Endothelial cell of umbilical vein (primary cell): ENCODE measurements at regions not wholly inside any gene's neighbourhood (a gene's known extent, or its start where the extent isn't known, plus 50 kb on each side); places are given as distances from the start of the nearest gene placed in this dataset.

ENCODE experiments used
- BruUV-seq: library from RNA; stranded (reverse); fragments of 400-500 nt; replicated peaks from 2 replicates; lab custom pipeline; 2021; lab: Mats Ljungman, UMichigan
- CTCF ChIA-PET: fragments of 300-600, 350-600 bp; sonication (Branson Sonifier 250); formaldehyde crosslinking; loops from one replicate; lab custom pipeline; 2021; ENCODE audit warnings: antibody characterized with exemption, inconsistent platforms; lab: Charles Lee
- POLR2A ChIA-PET: fragments of 300-600, 350-600 bp; sonication (Branson Sonifier 250); formaldehyde crosslinking; loops from one replicate; lab custom pipeline; 2021; ENCODE audit warnings: antibody characterized with exemption, inconsistent platforms; lab: Charles Lee
- DNase-seq: peaks from one replicate; pipeline ENCODE4 v3.0.0-alpha.2; 2011; ENCODE audit warnings: low read depth, low spot score
- FAIRE-seq: peaks from 2 replicates; lab custom pipeline; 2011; peaks lifted over from hg19 to GRCh38; lab: Jason Lieb, UNC
- H2AFZ ChIP-seq: 2 replicates; pipeline ENCODE4 v1.6.0; 2012; ENCODE audit warnings: low read depth, low read length, control low read depth, inconsistent platforms
- H3K27ac ChIP-seq: 2 replicates; pipeline ENCODE4 v1.5.1; 2011; ENCODE audit warnings: low read depth, mild to moderate bottlenecking, control low read depth, low read length, moderate library complexity; ENCODE audit not compliant: insufficient read depth
- H3K27me3 ChIP-seq, 2 experiments: 2 replicates each; pipeline versions ENCODE4 v1.6.0 to v1.6.1; 2011; ENCODE audit warnings: low read length in 2 of 2, mixed read lengths in 1 of 2; ENCODE audit not compliant: control insufficient read depth in 2 of 2, insufficient read depth in 2 of 2
- H3K36me3 ChIP-seq, 2 experiments: 2 replicates in 1 of 2; 3 replicates in 1 of 2; pipeline ENCODE4 v1.5.1; 2011; ENCODE audit warnings: low read length in 2 of 2, mild to moderate bottlenecking in 1 of 2, moderate library complexity in 1 of 2; ENCODE audit not compliant: control insufficient read depth in 2 of 2, insufficient read depth in 2 of 2; ENCODE audit errors: extremely low read depth in 1 of 2
- H3K4me1 ChIP-seq: 3 replicates; pipeline ENCODE4 v1.5.1; 2011; ENCODE audit warnings: mild to moderate bottlenecking, low read length; ENCODE audit not compliant: control insufficient read depth, insufficient read depth; ENCODE audit errors: extremely low read depth
- H3K4me2 ChIP-seq: 2 replicates; pipeline ENCODE4 v1.6.1; 2011; ENCODE audit warnings: low read length, control low read depth, mixed read lengths; ENCODE audit not compliant: insufficient read depth
- H3K4me3 ChIP-seq, 3 experiments: fragments of 200-600 bp in 1 of 3; sonication (generic), shearing (Covaris generic) in 1 of 3; replicated peaks in 1 of 3; 2 replicates each; pipeline ENCODE4 v1.5.1; 2011 to 2016; ENCODE audit warnings: control low read depth in 3 of 3, low read length in 3 of 3, mild to moderate bottlenecking in 2 of 3, inconsistent platforms in 1 of 3, low read depth in 1 of 3, moderate library complexity in 1 of 3; ENCODE audit not compliant: insufficient read depth in 1 of 3
- H3K79me2 ChIP-seq: 2 replicates; pipeline ENCODE4 v1.6.0; 2012; ENCODE audit warnings: low read length, inconsistent platforms; ENCODE audit not compliant: control insufficient read depth, insufficient read depth
- H3K9ac ChIP-seq: replicated peaks from 2 replicates; pipeline ENCODE3; 2011; ENCODE audit warnings: low read length, control low read depth; ENCODE audit not compliant: insufficient read depth; ENCODE audit errors: extremely low read depth
- H3K9me1 ChIP-seq: replicated peaks from 3 replicates; pipeline ENCODE4 v1.6.0; 2011; ENCODE audit warnings: mild to moderate bottlenecking, low read length; ENCODE audit not compliant: control insufficient read depth, insufficient read depth; ENCODE audit errors: extremely low read depth
- H3K9me3 ChIP-seq: replicated peaks from 2 replicates; pipeline ENCODE4 v1.5.1; 2012; ENCODE audit warnings: low read length, inconsistent platforms; ENCODE audit not compliant: control insufficient read depth, insufficient read depth
- H4K20me1 ChIP-seq: replicated peaks from 2 replicates; pipeline ENCODE3; 2011; ENCODE audit warnings: mild to moderate bottlenecking, low read length; ENCODE audit not compliant: control insufficient read depth, insufficient read depth; ENCODE audit errors: extremely low read depth
- EZH2 ChIP-seq: IDR thresholded peaks from 2 replicates; pipeline ENCODE4 v1.6.1; 2012; ENCODE audit warnings: borderline replicate concordance, low read depth, mild to moderate bottlenecking, moderate library complexity, low read length, inconsistent platforms; ENCODE audit not compliant: severe bottlenecking
- FOS ChIP-seq: IDR thresholded peaks from 2 replicates; pipeline ENCODE4 v1.6.1; 2011; ENCODE audit warnings: mild to moderate bottlenecking, low read length, moderate library complexity, borderline replicate concordance; ENCODE audit not compliant: insufficient read depth
- GATA2 ChIP-seq: IDR thresholded peaks from 2 replicates; pipeline ENCODE4 v1.7.0; 2011; ENCODE audit warnings: low read depth, mild to moderate bottlenecking, moderate library complexity, mixed read lengths, low read length; ENCODE audit not compliant: insufficient read length, insufficient read depth
- JUN ChIP-seq: IDR thresholded peaks from 2 replicates; pipeline ENCODE4 v1.6.1; 2011; ENCODE audit warnings: borderline replicate concordance, low read depth; ENCODE audit not compliant: insufficient read length, insufficient read depth
- MYC ChIP-seq: IDR thresholded peaks from one replicate; pipeline ENCODE4 v1.6.1; 2011; ENCODE audit warnings: mild to moderate bottlenecking, low read depth, low read length
- POLR2A ChIP-seq: IDR thresholded peaks from 2 replicates; pipeline ENCODE4 v1.6.1; 2012; ENCODE audit warnings: low read depth, mild to moderate bottlenecking, control low read depth, low read length
- POLR2AphosphoS5 ChIP-seq: IDR thresholded peaks from 2 replicates; pipeline ENCODE4 v1.6.1; 2012; ENCODE audit warnings: low read depth, mild to moderate bottlenecking, control low read depth, low read length, moderate library complexity; ENCODE audit not compliant: insufficient read depth
- dilution Hi-C: fragments of 300-500 bp; cut with MboI; formaldehyde crosslinking; loops from one replicate; pipeline ENCODE4 v1.15.0; 2019; ENCODE audit warnings: low sequenced_read_pairs; ENCODE audit not compliant: extremely low pct_ligation_motif_present
- intact Hi-C: fragments of 100-400 bp; cut with micrococcal nuclease; formaldehyde crosslinking; loops from one replicate; pipeline ENCODE4 v1.10.0; 2022
- TF ChIP-seq, protein P1 (sequence below): IDR thresholded peaks from 2 replicates; pipeline ENCODE4 v1.6.1; 2011; ENCODE audit not compliant: insufficient read depth, insufficient read length
- TF ChIP-seq, protein P2 (sequence below), 2 donors: IDR thresholded peaks; 1 replicate in 1 of 2; 2 replicates in 1 of 2; pipeline ENCODE4 v1.5.1; 2011; ENCODE audit warnings: low read length in 2 of 2, mild to moderate bottlenecking in 2 of 2, moderate library complexity in 2 of 2, control low read depth in 1 of 2, inconsistent platforms in 1 of 2, low read depth in 1 of 2; ENCODE audit not compliant: insufficient read depth in 1 of 2; ENCODE audit errors: extremely low read depth in 1 of 2

DNA sequence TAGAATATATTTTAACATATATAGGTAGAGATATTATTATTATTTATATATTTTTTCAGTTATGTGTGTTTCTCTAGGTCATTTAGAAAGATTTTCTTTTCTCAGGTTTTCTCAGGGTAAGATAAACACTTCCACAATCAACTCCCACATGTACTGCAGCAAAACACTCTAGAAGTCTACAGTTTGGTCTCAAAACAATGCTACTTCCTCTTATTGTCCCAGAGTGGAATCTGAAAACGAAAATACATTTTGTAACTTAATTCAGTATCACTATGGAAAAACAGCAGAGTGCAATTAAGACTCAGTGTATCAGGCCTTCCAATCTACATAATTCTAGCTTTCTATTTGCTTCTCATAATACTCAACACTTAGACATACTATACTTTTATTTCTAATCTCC lies 190.1 kb upstream of the SLC35G4 start:
- no TSS peak for BruUV-seq
- DNase-seq (peak; percentile 38), FAIRE-seq (peak; percentile 47)
- Histone ChIP-seq H2AFZ (no peak overlapping the region), H3K4me2 (no peak overlapping the region), H3K27ac (no peak overlapping the region), H4K20me1 (no peaks in the 10 kb centered on the region), H3K9me1 (no peaks in the 10 kb centered on the region), H3K4me3 (no peak overlapping the region), H3K36me3 (no peaks in the 10 kb centered on the region), H3K9ac (no peak overlapping the region), H3K27me3 (no peaks in the 10 kb centered on the region), H3K4me1 (no peaks in the 10 kb centered on the region), H3K9me3 (no peaks in the 10 kb centered on the region), H3K79me2 (no peaks in the 10 kb centered on the region)
- TF ChIP-seq GATA2 (no peak), POLR2A (no peak), JUN (no peak), POLR2AphosphoS5 (no peak), EZH2 (no peak), MYC (no peak), FOS (no peak)
- TF ChIP-seq, protein P1, sequence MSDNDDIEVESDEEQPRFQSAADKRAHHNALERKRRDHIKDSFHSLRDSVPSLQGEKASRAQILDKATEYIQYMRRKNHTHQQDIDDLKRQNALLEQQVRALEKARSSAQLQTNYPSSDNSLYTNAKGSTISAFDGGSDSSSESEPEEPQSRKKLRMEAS, result no peak
- TF ChIP-seq, protein P2, sequence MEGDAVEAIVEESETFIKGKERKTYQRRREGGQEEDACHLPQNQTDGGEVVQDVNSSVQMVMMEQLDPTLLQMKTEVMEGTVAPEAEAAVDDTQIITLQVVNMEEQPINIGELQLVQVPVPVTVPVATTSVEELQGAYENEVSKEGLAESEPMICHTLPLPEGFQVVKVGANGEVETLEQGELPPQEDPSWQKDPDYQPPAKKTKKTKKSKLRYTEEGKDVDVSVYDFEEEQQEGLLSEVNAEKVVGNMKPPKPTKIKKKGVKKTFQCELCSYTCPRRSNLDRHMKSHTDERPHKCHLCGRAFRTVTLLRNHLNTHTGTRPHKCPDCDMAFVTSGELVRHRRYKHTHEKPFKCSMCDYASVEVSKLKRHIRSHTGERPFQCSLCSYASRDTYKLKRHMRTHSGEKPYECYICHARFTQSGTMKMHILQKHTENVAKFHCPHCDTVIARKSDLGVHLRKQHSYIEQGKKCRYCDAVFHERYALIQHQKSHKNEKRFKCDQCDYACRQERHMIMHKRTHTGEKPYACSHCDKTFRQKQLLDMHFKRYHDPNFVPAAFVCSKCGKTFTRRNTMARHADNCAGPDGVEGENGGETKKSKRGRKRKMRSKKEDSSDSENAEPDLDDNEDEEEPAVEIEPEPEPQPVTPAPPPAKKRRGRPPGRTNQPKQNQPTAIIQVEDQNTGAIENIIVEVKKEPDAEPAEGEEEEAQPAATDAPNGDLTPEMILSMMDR (IDR thresholded peaks at IDR 0.05; ENCODE audit: extremely low read depth in 1 of 2, insufficient read depth in 1 of 2, low read depth in 1 of 2, low read length in 2 of 2), result no peak
- intact Hi-C loops, result no loop called here
- ChIA-PET POLR2A (no interaction called here), CTCF (no interaction called here)
- dilution Hi-C loops, result no loop called here
